ENCODE measurements at regions not wholly inside any gene's neighbourhood (a gene's known extent, or its start where the extent isn't known, plus 50 kb on each side); places are given as distances from the start of the nearest gene placed in this dataset.

DNA sequence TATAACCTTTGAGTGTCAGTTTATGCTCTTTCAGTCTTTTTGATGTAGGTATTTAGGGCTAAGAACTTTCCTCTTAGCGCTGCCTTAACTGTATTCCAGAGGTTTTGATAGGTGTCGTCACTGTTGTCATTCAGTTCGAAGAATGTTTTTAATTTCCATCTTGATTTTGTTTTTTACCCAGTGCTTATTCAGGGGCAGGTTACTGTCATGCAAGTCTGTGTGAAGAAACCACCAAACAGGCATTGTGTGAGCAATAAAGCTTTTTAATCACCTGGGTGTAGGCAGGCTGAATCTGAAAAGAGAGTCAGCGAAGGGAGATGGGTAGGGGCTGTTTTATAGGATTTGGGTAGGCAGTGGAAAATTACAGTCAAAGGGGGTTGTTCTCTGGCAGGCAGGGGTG lies 142.0 kb upstream of the USP9Y start:
- TF ChIP-seq, protein P1, sequence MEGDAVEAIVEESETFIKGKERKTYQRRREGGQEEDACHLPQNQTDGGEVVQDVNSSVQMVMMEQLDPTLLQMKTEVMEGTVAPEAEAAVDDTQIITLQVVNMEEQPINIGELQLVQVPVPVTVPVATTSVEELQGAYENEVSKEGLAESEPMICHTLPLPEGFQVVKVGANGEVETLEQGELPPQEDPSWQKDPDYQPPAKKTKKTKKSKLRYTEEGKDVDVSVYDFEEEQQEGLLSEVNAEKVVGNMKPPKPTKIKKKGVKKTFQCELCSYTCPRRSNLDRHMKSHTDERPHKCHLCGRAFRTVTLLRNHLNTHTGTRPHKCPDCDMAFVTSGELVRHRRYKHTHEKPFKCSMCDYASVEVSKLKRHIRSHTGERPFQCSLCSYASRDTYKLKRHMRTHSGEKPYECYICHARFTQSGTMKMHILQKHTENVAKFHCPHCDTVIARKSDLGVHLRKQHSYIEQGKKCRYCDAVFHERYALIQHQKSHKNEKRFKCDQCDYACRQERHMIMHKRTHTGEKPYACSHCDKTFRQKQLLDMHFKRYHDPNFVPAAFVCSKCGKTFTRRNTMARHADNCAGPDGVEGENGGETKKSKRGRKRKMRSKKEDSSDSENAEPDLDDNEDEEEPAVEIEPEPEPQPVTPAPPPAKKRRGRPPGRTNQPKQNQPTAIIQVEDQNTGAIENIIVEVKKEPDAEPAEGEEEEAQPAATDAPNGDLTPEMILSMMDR (IDR thresholded peaks at IDR 0.05) = no peak
- no peak for TF ChIP-seq POLR2AphosphoS5 (IDR thresholded peaks at IDR 0.05)
